ENCODE measurements at regions not wholly inside any gene's neighbourhood (a gene's known extent, or its start where the extent isn't known, plus 50 kb on each side); places are given as distances from the start of the nearest gene placed in this dataset.

DNA sequence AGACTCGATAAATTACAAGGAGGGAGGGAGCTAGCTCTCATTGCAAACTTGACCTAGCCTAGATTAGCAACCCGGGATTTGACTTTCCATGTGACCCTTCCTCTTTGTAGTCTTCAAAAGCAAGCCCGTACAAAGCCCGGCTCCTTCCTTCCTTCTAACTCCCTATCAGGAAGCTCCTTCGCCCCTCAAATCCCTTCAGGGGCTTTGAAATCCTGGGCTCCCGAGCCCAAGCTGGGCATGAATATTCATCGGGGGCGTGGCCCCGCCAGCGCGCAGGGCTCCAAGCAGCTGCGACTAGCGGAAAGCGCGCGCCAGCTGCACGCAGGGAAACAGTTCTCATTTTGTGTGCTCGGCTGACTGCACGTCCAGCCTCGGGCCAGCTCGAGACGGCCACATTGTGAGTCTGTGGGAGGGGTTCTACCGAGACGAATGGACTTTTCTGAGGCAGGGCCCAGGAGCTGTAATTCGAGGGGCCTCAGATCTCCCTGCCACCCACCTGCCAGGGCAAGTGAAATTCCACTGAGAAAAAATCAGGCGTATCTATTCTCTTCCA lies 84.0 kb upstream of the PELI1 start:
- Mint-ChIP-seq H3K4me1 (ENCODE audit: low read depth) (peaks cover 18% of the 10 kb centered on the region), H3K9me3 (ENCODE audit: low read depth) (no peaks in the 10 kb centered on the region), H3K27me3 (peaks cover 15% of the 10 kb centered on the region), H3K36me3 (ENCODE audit: insufficient read depth) (no peaks in the 10 kb centered on the region), H3K27ac (peak overlapping the region; percentile 96), H3K4me3 (ENCODE audit: low read depth) (peak overlapping the region; percentile 79)
- DNase-seq (ENCODE audit: low spot score, unreplicated experiment): peak; percentile 60
- TF ChIP-seq CTCF (IDR thresholded peaks at IDR 0.05; ENCODE audit: unreplicated experiment): no peak

DNA sequence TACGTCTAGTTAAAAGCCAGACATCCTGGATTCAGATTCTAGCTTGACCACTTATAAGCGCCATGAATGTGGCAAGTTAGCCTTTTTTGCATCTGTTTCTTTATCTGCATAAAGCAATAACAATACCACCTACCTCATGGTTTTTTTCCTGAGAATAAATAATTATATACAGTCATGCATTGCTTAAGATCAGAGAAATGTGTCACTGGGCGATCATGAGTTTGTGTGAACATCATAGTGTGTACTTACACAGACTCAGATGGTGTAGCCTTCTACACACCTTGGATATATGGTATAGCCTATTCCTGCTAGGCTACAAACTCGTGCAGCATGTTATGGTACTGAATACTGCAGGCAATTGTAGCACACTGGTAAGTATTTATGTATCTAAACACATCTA lies 84.7 kb upstream of the PELI1 start:
- H3K36me3 Mint-ChIP-seq (ENCODE audit: insufficient read depth): no peaks in the 10 kb centered on the region
- H3K4me1 Mint-ChIP-seq (ENCODE audit: low read depth): peaks cover 16% of the 10 kb centered on the region

DNA sequence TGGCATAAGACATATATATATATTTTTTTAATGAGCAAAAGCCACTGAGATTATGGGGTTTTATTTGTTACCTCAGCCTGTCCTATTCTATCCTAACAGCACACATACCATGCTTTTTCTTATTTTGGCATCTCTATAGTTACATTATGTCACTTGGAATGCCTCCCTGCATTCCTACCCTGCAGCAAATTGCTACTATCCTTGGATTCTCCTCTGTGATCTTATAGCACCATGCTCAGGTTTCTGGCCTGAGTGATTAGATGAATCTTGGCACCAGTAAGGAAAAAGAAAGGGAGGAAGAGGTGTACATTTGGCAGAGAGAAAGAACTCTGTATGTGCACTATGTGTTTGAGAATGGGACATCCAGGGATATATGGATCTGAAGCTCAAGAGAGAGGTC lies 86.3 kb upstream of the PELI1 start:
- H3K27me3 Mint-ChIP-seq: peaks cover 18% of the 10 kb centered on the region
- no peak for TF ChIP-seq CTCF (IDR thresholded peaks at IDR 0.05; ENCODE audit: unreplicated experiment)
- no peak overlapping the region for H3K27ac Mint-ChIP-seq
- DNase-seq (ENCODE audit: low spot score, unreplicated experiment): no peak
- H3K36me3 Mint-ChIP-seq (ENCODE audit: insufficient read depth): no peaks in the 10 kb centered on the region
- H3K4me3 Mint-ChIP-seq (ENCODE audit: low read depth): no peak overlapping the region
- peaks cover 16% of the 10 kb centered on the region for H3K4me1 Mint-ChIP-seq (ENCODE audit: low read depth)
- H3K9me3 Mint-ChIP-seq (ENCODE audit: low read depth): no peaks in the 10 kb centered on the region

More for the DNA sequence above, 84.7 kb upstream of the PELI1 start:
- TF ChIP-seq CTCF (IDR thresholded peaks at IDR 0.05; ENCODE audit: unreplicated experiment): no peak
- Mint-ChIP-seq H3K27ac (peak overlapping the region; percentile 96), H3K4me3 (ENCODE audit: low read depth) (peak overlapping the region; percentile 79), H3K9me3 (ENCODE audit: low read depth) (no peaks in the 10 kb centered on the region), H3K27me3 (peaks cover 18% of the 10 kb centered on the region)
- DNase-seq (ENCODE audit: low spot score, unreplicated experiment): no peak

GRCh38 chr2:64232266-64232665 lies 88.0 kb upstream of the PELI1 start:
- TF ChIP-seq CTCF (IDR thresholded peaks at IDR 0.05; ENCODE audit: unreplicated experiment): no peak
- Mint-ChIP-seq H3K27ac (no peak overlapping the region), H3K4me3 (ENCODE audit: low read depth) (no peak overlapping the region), H3K36me3 (ENCODE audit: insufficient read depth) (no peaks in the 10 kb centered on the region), H3K4me1 (ENCODE audit: low read depth) (peaks cover 13% of the 10 kb centered on the region), H3K9me3 (ENCODE audit: low read depth) (no peaks in the 10 kb centered on the region), H3K27me3 (peaks cover 18% of the 10 kb centered on the region)
- no peak for DNase-seq (ENCODE audit: low spot score, unreplicated experiment)

GRCh38 chr2:64233376-64233922 lies 89.2 kb upstream of the PELI1 start:
- Mint-ChIP-seq H3K4me3 (ENCODE audit: low read depth) (no peak overlapping the region), H3K27me3 (peaks cover 18% of the 10 kb centered on the region), H3K36me3 (ENCODE audit: insufficient read depth) (no peaks in the 10 kb centered on the region), H3K4me1 (ENCODE audit: low read depth) (peaks cover 2% of the 10 kb centered on the region), H3K27ac (no peak overlapping the region), H3K9me3 (ENCODE audit: low read depth) (no peaks in the 10 kb centered on the region)
- no peak for DNase-seq (ENCODE audit: low spot score, unreplicated experiment)
- no peak for TF ChIP-seq CTCF (IDR thresholded peaks at IDR 0.05; ENCODE audit: unreplicated experiment)
